MM.1S (cell line): ENCODE measurements at regions not wholly inside any gene's neighbourhood (a gene's known extent, or its start where the extent isn't known, plus 50 kb on each side); places are given as distances from the start of the nearest gene placed in this dataset.

Experiments used
- DNase-seq: peaks from one replicate; pipeline ENCODE4 v3.0.0-alpha.2; 2015
- H2AFZ ChIP-seq: fragments of 300-600 bp; sonication (generic); 2 replicates; pipeline ENCODE4 v1.6.0; 2016; ENCODE audit warnings: antibody characterized with exemption, low read length
- H3F3A ChIP-seq: fragments of 300-600 bp; sonication (generic); 2 replicates; pipeline ENCODE4 v1.6.1; 2016; ENCODE audit warnings: mild to moderate bottlenecking, antibody characterized with exemption, low read length, moderate library complexity, mixed read lengths; ENCODE audit not compliant: insufficient read depth
- H3K27ac ChIP-seq: fragments of 300-600 bp; sonication (generic); 2 replicates; pipeline ENCODE4 v1.5.1; 2016; ENCODE audit warnings: mild to moderate bottlenecking, low read length
- H3K27me3 ChIP-seq: fragments of 300-600 bp; sonication (generic); replicated peaks from 2 replicates; pipeline ENCODE4 v1.6.0; 2016; ENCODE audit warnings: low read length; ENCODE audit not compliant: insufficient read depth
- H3K36me3 ChIP-seq: fragments of 300-600 bp; sonication (generic); replicated peaks from 2 replicates; pipeline ENCODE4 v1.6.1; 2016; ENCODE audit warnings: mild to moderate bottlenecking, low read length, mixed read lengths; ENCODE audit not compliant: insufficient read depth
- H3K4me1 ChIP-seq: fragments of 300-600 bp; sonication (generic); 2 replicates; pipeline ENCODE4 v1.6.1; 2016; ENCODE audit warnings: low read length, mixed read lengths
- H3K4me2 ChIP-seq: fragments of 300-600 bp; sonication (generic); 2 replicates; pipeline ENCODE4 v1.6.0; 2016; ENCODE audit warnings: low read depth, low read length
- H3K4me3 ChIP-seq: fragments of 300-600 bp; sonication (generic); 2 replicates; pipeline ENCODE4 v1.5.1; 2016; ENCODE audit warnings: low read length, mixed read lengths
- H3K79me2 ChIP-seq: fragments of 300-600 bp; sonication (generic); 2 replicates; pipeline ENCODE4 v1.6.1; 2016; ENCODE audit warnings: mixed run types, low read length, mixed read lengths
- H3K9ac ChIP-seq: fragments of 300-600 bp; sonication (generic); 2 replicates; pipeline ENCODE4 v1.6.1; 2016; ENCODE audit warnings: low read length, mixed read lengths
- H3K9me2 ChIP-seq: fragments of 300-600 bp; sonication (generic); replicated peaks from 2 replicates; pipeline ENCODE4 v1.6.1; 2016; ENCODE audit warnings: mild to moderate bottlenecking, low read length, mixed read lengths; ENCODE audit not compliant: insufficient read depth
- H3K9me3 ChIP-seq: fragments of 300-600 bp; sonication (generic); replicated peaks from 2 replicates; pipeline ENCODE4 v1.6.1; 2016; ENCODE audit warnings: mild to moderate bottlenecking, low read length, mixed read lengths; ENCODE audit not compliant: insufficient read depth
- H4K20me1 ChIP-seq: fragments of 300-600 bp; sonication (generic); 2 replicates; pipeline ENCODE4 v1.6.1; 2016; ENCODE audit warnings: mild to moderate bottlenecking, low read length, moderate library complexity, mixed read lengths; ENCODE audit not compliant: insufficient read depth
- CTCF ChIP-seq: fragments of 300-600 bp; sonication (generic); IDR thresholded peaks from 2 replicates; pipeline ENCODE4 v1.5.1; 2016; ENCODE audit warnings: antibody characterized with exemption, low read length, mixed read lengths
- EZH2 ChIP-seq: fragments of 300-600 bp; sonication (generic); optimal IDR thresholded peaks from 2 replicates; pipeline ENCODE3; 2017; ENCODE audit warnings: low read depth, mild to moderate bottlenecking, antibody characterized with exemption, low read length, mixed read lengths
- EZH2phosphoT487 ChIP-seq: fragments of 300-600 bp; sonication (generic); IDR thresholded peaks from 2 replicates; pipeline ENCODE4 v1.6.1; 2018; ENCODE audit warnings: antibody characterized with exemption, low read length

DNA sequence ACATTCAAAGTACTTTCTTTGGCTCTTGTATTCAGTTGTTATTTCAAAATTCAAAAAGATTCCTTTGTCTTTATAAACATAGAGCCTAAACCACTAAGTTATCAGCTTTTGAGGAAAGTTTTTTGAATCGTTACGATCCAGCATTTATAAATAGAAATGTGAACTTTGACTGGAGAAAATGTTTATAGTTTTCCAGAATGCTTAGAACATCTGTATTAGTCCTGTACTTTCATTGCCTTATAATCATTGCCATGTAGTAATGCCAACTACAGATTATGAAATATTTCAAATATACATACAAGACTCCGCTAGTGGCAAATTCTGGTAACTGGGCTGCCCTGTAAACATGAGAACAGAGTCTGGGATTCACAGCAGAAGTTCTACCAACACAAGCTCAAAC lies 191.3 kb upstream of the PRKCQ start:
- DNase-seq: no peak
- Histone ChIP-seq H2AFZ (no peak overlapping the region), H3K9me2 (no peaks in the 10 kb centered on the region), H3K4me1 (no peaks in the 10 kb centered on the region), H3F3A (no peaks in the 10 kb centered on the region), H3K27ac (no peak overlapping the region), H3K27me3 (no peaks in the 10 kb centered on the region), H4K20me1 (no peaks in the 10 kb centered on the region), H3K9ac (no peak overlapping the region), H3K9me3 (no peaks in the 10 kb centered on the region), H3K4me3 (no peak overlapping the region), H3K36me3 (no peaks in the 10 kb centered on the region), H3K79me2 (no peaks in the 10 kb centered on the region), H3K4me2 (no peak overlapping the region)
- TF ChIP-seq EZH2: no peak
- TF ChIP-seq CTCF: no peak
- no peak for TF ChIP-seq EZH2phosphoT487

- Histone ChIP-seq H3K27me3 (no peaks in the 10 kb centered on the region), H3K36me3 (no peaks in the 10 kb centered on the region), H2AFZ (no peak overlapping the region), H3K9ac (no peak overlapping the region), H3K4me1 (no peaks in the 10 kb centered on the region), H3K4me3 (no peak overlapping the region), H3K9me2 (no peaks in the 10 kb centered on the region), H3K79me2 (no peaks in the 10 kb centered on the region), H3K9me3 (no peaks in the 10 kb centered on the region), H4K20me1 (no peaks in the 10 kb centered on the region), H3K27ac (no peak overlapping the region), H3F3A (no peaks in the 10 kb centered on the region), H3K4me2 (no peak overlapping the region)
- TF ChIP-seq EZH2phosphoT487 (no peak), EZH2 (no peak)
- DNase-seq: no peak
Observed at GRCh38 chr10:6770846-6771245, 190.8 kb upstream of the PRKCQ start.

DNA sequence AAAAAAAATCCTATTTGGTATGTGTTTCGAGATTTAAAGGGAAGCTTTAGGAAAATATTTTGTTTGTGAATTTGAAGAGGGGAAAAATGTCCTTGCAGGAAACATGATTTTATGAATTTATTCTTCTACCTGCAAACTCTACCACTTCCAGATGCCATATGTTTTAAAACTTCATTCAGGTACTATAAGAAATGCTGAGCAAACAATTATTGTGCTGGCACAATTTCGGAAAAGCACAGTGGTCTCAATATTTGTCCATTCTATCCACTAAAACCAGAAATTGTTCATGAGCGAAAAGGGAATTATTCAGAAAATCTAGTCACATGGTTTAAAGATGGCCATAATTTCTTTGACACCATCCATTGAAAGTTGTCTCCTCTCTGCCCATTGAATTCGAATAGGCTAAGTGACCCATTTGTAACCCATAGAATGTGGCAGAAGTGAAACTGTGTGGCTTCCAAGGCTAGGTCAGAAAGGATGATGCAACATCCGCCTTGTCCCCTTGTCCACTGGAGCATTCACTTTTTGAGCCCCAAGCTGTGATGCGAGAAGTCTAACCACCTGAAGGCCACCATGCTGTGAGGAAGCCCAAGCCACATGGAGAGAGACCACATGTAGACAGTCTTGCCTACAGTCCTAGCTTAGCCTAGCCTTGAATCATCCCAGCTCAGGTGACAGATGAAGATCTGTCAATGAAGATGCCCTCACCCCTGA lies 189.8 kb upstream of the PRKCQ start:
- Histone ChIP-seq H3K9me3 (no peaks in the 10 kb centered on the region), H2AFZ (no peak overlapping the region), H3K4me3 (no peak overlapping the region), H3K27ac (no peak overlapping the region), H3K4me2 (no peak overlapping the region), H3K27me3 (no peaks in the 10 kb centered on the region), H3K79me2 (no peaks in the 10 kb centered on the region), H3K36me3 (no peaks in the 10 kb centered on the region), H3K9me2 (no peaks in the 10 kb centered on the region), H3K9ac (no peak overlapping the region), H4K20me1 (no peaks in the 10 kb centered on the region), H3K4me1 (no peaks in the 10 kb centered on the region), H3F3A (no peaks in the 10 kb centered on the region)
- TF ChIP-seq EZH2 (no peak), EZH2phosphoT487 (no peak), CTCF (no peak)
- DNase-seq: no peak

DNA sequence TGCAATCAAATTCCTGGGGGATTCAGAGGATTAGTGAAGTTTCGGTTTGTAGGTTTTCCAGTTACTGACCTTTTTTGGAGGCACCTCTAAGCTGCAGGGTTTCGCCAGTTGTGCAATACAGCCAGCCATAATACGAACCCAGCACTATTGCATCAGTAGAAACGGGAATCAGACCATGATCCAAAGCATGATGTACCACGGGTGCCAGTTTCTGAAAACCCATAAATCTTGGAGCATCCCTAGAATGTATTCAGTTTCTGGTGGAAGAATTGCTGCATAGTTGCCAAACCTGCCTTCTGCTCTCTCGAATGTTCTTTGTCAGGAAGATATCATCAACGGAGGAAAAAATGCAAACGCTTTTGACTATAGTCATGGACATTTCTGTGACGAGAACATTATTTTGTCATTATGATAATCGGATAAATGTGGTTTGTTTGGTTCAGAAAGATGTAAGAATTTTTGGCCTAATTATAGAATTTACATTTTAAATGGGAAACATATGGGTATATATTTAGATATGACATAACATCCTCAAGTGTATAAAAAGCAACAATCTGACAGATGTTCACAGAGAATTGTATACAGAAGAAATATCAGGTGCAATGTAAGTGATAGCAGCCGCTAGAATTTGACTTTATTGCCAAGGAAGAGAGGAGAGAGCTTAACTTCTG lies 186.2 kb upstream of the PRKCQ start:
- H3K9me3 ChIP-seq: no peaks in the 10 kb centered on the region
- no peaks in the 10 kb centered on the region for H3K4me1 ChIP-seq
- no peaks in the 10 kb centered on the region for H3K9me2 ChIP-seq
- no peaks in the 10 kb centered on the region for H3K27me3 ChIP-seq
- H2AFZ ChIP-seq: no peak overlapping the region
- no peaks in the 10 kb centered on the region for H3K36me3 ChIP-seq
- no peak for DNase-seq
- TF ChIP-seq CTCF (no peak), EZH2phosphoT487 (no peak), EZH2 (no peak)
- H3F3A ChIP-seq: no peaks in the 10 kb centered on the region
- H3K4me3 ChIP-seq: no peak overlapping the region
- no peaks in the 10 kb centered on the region for H3K79me2 ChIP-seq
- no peaks in the 10 kb centered on the region for H4K20me1 ChIP-seq
- no peak overlapping the region for H3K9ac ChIP-seq
- H3K27ac ChIP-seq: no peak overlapping the region
- H3K4me2 ChIP-seq: no peak overlapping the region
